HG03439 (cell line): ENCODE measurements at regions not wholly inside any gene's neighbourhood (a gene's known extent, or its start where the extent isn't known, plus 50 kb on each side); places are given as distances from the start of the nearest gene placed in this dataset.

Experiments used
- ATAC-seq: cut with Tn5 transposase; IDR thresholded peaks from one replicate; pipeline ENCODE4 v1.9.1; 2021; ENCODE audit warnings: mild to moderate bottlenecking, moderate library complexity; ENCODE audit not compliant: unreplicated experiment

DNA sequence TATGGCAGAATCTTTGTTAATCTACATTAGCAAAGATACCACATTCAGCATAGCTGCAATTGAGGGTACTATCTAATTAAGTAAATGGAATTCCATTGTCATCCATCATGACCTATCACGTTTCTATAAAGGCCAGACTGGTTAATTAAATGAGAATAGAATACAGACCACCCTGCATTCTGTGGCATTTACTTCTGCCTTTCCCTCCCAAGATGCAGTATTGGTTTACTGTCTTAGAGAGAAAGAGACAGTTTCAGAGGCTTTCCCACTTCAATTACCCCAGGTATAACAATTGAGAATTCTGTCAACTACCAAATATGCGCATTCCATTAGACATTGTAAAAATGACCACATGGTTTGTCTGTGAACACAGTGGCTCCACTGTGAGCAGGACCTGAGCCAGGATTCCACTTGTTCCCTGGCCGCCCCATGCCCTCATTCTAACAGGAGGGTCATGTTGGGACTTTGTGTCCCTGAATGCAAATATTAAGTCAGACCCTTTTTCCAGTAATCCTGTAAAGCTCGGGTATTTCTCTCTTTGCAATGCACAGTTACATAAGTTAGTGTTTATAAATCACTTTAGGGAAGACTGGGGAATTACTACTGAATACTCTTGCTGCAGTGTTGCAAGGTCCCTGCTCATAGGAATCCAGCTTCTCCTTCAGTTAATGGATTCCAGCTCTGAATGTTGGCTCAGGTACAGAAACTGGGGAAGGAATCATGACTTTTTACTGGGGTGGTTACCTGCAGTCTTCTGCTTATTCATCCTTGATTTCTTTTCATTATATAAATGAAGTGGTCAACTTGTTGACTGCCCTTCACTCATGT is 261.0 kb downstream of the PDGFC start:
- ATAC-seq: no peak

- ATAC-seq: no peak
Measured at GRCh38 chr4:156705311-156705710, 266.3 kb downstream of the PDGFC start.

GRCh38 chr4:156695163-156695562 is 276.4 kb downstream of the PDGFC start:
- no peak for ATAC-seq

DNA sequence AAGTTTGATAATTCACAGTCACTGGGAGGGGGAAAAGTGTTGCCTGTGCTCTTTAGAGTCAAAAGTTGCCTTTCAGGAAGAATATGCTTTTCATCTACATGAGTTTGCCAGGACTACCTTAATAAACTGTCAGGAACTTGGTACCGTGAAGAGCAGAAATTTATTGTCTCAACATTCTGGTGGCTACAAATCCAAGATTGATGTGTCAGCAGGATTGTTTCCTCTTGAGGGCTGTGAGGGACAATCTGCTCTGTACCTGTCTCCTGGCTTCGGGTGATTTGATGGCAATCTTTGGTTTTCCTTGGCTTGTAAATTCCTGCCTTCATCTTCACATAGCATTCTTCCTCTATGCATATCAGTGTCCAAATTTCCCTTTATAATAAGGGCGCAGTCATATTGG is 277.2 kb downstream of the PDGFC start:
- no peak for ATAC-seq

DNA sequence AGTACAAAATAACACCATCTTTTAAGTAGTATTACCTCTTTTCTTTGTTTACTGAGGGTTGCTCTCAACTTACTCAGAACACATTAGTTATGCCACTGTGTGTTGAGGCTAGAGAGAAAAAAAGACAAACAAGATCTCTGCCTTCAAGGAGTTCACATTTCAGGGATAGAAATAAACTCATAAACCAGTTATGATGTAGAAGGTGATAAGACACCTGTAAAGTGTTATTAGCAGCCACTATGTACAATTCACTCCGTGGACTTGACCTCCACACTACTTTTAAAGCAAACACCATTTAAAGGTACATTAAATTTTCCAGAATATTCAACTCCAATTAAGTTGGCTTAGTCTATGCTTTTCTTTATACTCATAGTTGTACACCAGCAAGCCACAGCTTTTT is 278.0 kb downstream of the PDGFC start:
- ATAC-seq: no peak

GRCh38 chr4:156692016-156692415 is 279.6 kb downstream of the PDGFC start:
- ATAC-seq: no peak

- no peak for ATAC-seq
Measured at GRCh38 chr4:156690572-156690971, 281.0 kb downstream of the PDGFC start.

DNA sequence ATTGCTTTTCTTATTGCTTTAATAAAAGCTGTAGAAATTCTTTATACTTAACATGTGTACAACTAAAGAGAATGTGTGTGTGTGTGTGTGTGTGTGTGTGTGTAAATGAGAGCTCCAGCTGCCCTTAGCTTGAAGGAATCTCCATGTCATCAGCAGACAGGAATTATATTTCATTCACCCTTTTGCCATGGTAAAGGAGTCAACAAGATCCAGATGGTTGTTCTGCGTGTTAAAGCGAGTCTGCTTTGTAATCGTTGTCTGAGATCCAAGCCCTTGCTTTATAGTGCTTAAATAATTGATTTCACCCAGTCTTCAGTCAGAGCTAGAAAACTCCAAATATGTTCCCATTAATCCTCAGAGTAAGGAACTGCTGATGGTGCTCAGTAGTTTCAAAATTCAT is 285.5 kb downstream of the PDGFC start:
- ATAC-seq: no peak

GRCh38 chr4:156685308-156685707 is 286.3 kb downstream of the PDGFC start:
- no peak for ATAC-seq

DNA sequence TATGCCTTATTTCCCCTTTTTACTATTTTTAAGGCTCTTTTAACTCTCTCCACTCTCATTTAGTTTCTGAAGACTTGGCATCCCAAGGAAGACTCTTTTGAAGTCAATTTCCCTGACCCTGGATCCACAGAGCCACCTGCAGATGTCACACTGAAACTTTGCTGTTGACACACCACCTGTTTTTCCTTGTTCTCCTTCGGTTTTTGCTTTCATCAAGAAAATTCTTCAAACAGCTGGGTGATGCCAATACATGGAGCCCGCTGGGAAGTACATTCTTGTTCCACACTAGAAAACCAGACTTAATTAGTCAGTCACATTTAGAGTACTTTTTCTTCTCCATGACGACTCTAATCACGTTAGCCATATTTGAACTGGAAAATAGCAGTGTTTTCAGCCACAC is 293.9 kb downstream of the PDGFC start:
- no peak for ATAC-seq

- peak; percentile 61 for ATAC-seq
Measured at GRCh38 chr4:156677131-156677531, 294.5 kb downstream of the PDGFC start.

- no peak for ATAC-seq
Measured at GRCh38 chr4:156676116-156676851, 295.3 kb downstream of the PDGFC start.

DNA sequence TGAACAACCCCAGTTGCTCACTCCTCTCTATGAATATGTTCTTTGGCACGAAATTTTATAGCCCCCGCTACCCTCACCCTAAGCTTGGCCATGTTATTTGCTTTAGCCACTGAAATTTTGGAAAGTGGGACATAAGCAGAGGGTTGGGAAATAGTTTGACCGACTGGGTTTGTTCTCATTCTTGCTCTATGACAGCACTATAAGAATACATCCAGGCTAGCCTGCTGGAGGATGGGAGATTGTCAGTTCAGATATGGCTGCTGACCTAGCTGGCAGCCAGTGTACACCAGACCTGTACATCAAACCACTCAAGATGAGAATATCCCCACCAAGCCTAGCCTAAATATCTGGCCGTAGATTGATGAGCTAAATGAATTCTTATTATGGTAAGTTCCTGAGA is 298.1 kb downstream of the PDGFC start:
- ATAC-seq: no peak

- no peak for ATAC-seq
Measured at GRCh38 chr4:156672492-156673305, 298.9 kb downstream of the PDGFC start.

DNA sequence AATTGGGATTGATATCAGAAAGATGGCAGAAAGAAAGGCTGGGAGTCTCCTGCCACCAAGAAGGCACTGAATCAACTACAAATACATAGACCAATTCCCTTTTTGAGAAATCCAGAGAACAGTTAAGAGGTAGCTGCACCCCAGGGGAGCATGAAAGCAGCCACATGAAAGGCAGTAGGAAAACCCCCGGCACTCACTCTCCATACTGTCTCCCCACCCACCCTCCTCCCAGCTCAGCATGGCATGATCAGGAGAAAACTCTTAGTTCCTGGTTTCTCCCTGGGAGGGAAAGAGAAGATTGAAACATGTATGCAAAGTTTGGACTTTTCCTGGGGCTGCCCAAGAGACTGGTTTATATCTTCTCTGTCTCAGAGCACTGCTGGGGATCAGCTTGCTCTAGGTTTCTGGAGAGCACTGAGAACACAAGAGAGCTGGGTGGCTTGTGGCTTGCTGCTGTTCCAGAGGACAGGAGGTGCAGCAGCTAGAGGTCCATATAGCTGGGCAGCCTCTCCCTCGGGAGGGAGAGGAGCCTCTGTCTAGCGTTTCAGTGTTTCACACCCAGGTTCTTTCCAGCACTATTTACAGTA is 305.7 kb downstream of the PDGFC start:
- no peak for ATAC-seq

GRCh38 chr4:156663663-156664062 is 307.9 kb downstream of the PDGFC start:
- no peak for ATAC-seq

DNA sequence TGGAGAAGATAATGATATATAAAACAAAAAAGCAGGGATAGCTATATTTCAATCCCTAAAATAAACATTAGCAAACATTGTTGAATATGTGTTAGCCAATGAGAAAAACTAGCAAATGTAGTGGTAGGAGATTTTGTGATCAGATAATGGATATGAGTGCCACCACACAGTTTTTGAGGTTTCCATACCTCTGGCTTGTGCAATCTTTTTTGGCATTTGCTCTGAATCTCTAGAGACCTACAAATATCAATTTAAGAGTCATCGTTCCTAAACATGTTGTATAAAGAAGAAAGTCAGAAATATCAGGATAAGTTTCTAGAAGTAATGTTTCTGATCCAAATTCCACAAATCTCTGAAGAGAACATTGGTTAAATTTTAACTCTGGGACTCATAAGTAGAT is 308.7 kb downstream of the PDGFC start:
- no peak for ATAC-seq

- no peak for ATAC-seq
Measured at GRCh38 chr4:156661555-156661954, 310.0 kb downstream of the PDGFC start.

- ATAC-seq: no peak
Measured at GRCh38 chr4:156660465-156660864, 311.1 kb downstream of the PDGFC start.

GRCh38 chr4:156659983-156660382 is 311.6 kb downstream of the PDGFC start:
- no peak for ATAC-seq

DNA sequence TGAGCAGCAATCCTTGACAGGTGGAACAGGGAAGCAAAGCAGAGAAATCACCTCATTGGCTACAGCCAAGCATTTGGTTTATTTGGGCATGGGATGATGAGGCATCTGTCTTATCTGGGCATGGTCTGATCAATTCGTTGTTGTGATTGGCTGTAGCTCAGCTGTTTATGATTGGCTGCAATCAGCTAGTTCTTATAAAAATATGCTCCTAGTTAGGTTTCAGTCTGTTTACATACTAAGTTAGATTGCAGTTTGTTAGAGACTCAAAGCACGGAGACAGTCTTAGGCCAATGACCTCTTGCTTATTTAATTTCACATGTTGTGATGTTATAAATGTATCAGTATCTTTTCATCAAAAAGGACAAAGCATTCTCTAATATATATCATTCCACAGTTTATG is 312.0 kb downstream of the PDGFC start:
- no peak for ATAC-seq
